GM12878 (cell line): ENCODE measurements at regions not wholly inside any gene's neighbourhood (a gene's known extent, or its start where the extent isn't known, plus 50 kb on each side); places are given as distances from the start of the nearest gene placed in this dataset.

ENCODE experiments used
- ATAC-seq: fragments of 200-7000 bp; cut with Tn5 transposase; 3 replicates; pipeline ENCODE4 v1.9.1; 2020; ENCODE audit warnings: mild to moderate bottlenecking, moderate library complexity
- BruUV-seq: library from RNA; stranded (reverse); fragments of 400-500 nt; replicated peaks from 2 replicates; lab custom pipeline; 2021; lab: Mats Ljungman, UMichigan
- CTCF ChIA-PET: fragments of 300-600 bp; sonication (Branson Sonifier 250); formaldehyde crosslinking; extraction: SDS; loops from one replicate; lab custom pipeline; 2021; ENCODE audit warnings: inconsistent platforms; lab: Yijun Ruan, JAX
- POLR2A ChIA-PET: fragments of 350-600 bp; formaldehyde crosslinking; extraction: SDS; loops from one replicate; lab custom pipeline; 2021; ENCODE audit warnings: inconsistent platforms; lab: Charles Lee
- RAD21 ChIA-PET: fragments of 300-600 bp; sonication (Branson Sonifier 250); formaldehyde crosslinking; loops from one replicate; lab custom pipeline; 2023; ENCODE audit warnings: antibody characterized with exemption; ENCODE audit not compliant: unreplicated experiment; lab: Charles Lee
- SMC1A ChIA-PET: fragments of 300-600 bp; sonication (Branson Sonifier 250); formaldehyde crosslinking; loops from one replicate; lab custom pipeline; 2023; ENCODE audit not compliant: unreplicated experiment, uncharacterized antibody; lab: Charles Lee
- DNase-seq: peaks from one replicate; pipeline ENCODE4 v3.0.0-alpha.2; 2011; ENCODE audit warnings: low read depth, low spot score
- FAIRE-seq: peaks from 3 replicates; lab custom pipeline; 2011; peaks lifted over from hg19 to GRCh38; lab: Jason Lieb, UNC
- H2AFZ ChIP-seq: 2 replicates; pipeline ENCODE4 v1.6.0; 2011; ENCODE audit warnings: low read depth, low read length, control low read depth; ENCODE audit not compliant: control insufficient read depth
- H3K27ac ChIP-seq: 2 replicates; pipeline ENCODE4 v1.5.1; 2011; ENCODE audit warnings: control low read depth; ENCODE audit not compliant: control insufficient read depth, insufficient read depth
- H3K27me3 ChIP-seq, 2 experiments: replicated peaks in 1 of 2; 2 replicates each; pipeline versions ENCODE4 v1.6.0 to v1.6.1; 2011; ENCODE audit warnings: low read length in 1 of 2; ENCODE audit not compliant: control insufficient read depth in 2 of 2, insufficient read depth in 2 of 2
- H3K36me3 ChIP-seq, 2 experiments: 2 replicates each; pipeline ENCODE4 v1.5.1; 2011; ENCODE audit warnings: low read length in 1 of 2; ENCODE audit not compliant: control insufficient read depth in 2 of 2, insufficient read depth in 2 of 2
- H3K4me1 ChIP-seq: 2 replicates; pipeline ENCODE4 v1.6.1; 2011; ENCODE audit warnings: mild to moderate bottlenecking, low read length, moderate library complexity, mixed read lengths; ENCODE audit not compliant: control insufficient read depth, insufficient read depth
- H3K4me2 ChIP-seq: 2 replicates; pipeline ENCODE4 v1.6.0; 2011; ENCODE audit warnings: control low read depth; ENCODE audit not compliant: control insufficient read depth, insufficient read depth
- H3K4me3 ChIP-seq: fragments of 200-600 bp; sonication (generic); 2 replicates; pipeline ENCODE4 v1.5.1; 2016
- H3K79me2 ChIP-seq: 2 replicates; pipeline ENCODE4 v1.6.0; 2011; ENCODE audit warnings: low read length; ENCODE audit not compliant: control insufficient read depth, insufficient read depth
- H3K9ac ChIP-seq: 2 replicates; pipeline ENCODE4 v1.8.0; 2011; ENCODE audit warnings: low read length, control low read depth, mixed read lengths; ENCODE audit not compliant: control insufficient read depth, insufficient read depth
- H3K9me3 ChIP-seq: replicated peaks from 3 replicates; pipeline ENCODE4 v1.5.1; 2011; ENCODE audit warnings: mild to moderate bottlenecking, low read length; ENCODE audit not compliant: control insufficient read depth, insufficient read depth
- H4K20me1 ChIP-seq: 2 replicates; pipeline ENCODE4 v1.6.0; 2011; ENCODE audit not compliant: control insufficient read depth, insufficient read depth
- BCL11A ChIP-seq: IDR thresholded peaks from 2 replicates; pipeline ENCODE4 v1.6.1; 2011; ENCODE audit warnings: low read depth, low read length
- CBX5 ChIP-seq: sonication (generic); IDR thresholded peaks from 2 replicates; pipeline ENCODE4 v1.6.1; 2016; ENCODE audit warnings: low read depth, moderate library complexity, mild to moderate bottlenecking, inconsistent platforms
- CHD4 ChIP-seq: fragments of 200-600 bp; sonication (generic); IDR thresholded peaks from 2 replicates; pipeline ENCODE4 v1.6.1; 2016; ENCODE audit warnings: mild to moderate bottlenecking
- FOXK2 ChIP-seq: fragments of 450-650 bp; IDR thresholded peaks from 2 replicates; pipeline ENCODE4 v1.6.1; 2017; ENCODE audit warnings: mild to moderate bottlenecking, moderate library complexity
- GABPA ChIP-seq: IDR thresholded peaks from 2 replicates; pipeline ENCODE4 v1.6.1; 2014; ENCODE audit warnings: antibody characterized with exemption, low read depth, mild to moderate bottlenecking, inconsistent platforms
- GATAD2B ChIP-seq: fragments of 450-650 bp; conservative IDR thresholded peaks from 2 replicates; pipeline ENCODE4 v1.6.1; 2017; ENCODE audit warnings: low read depth, mild to moderate bottlenecking, moderate library complexity
- NFYA ChIP-seq: IDR thresholded peaks from 2 replicates; pipeline ENCODE4 v1.6.1; 2011; ENCODE audit warnings: low read depth, mild to moderate bottlenecking, low read length, improper control_type of control experiment, borderline replicate concordance
- SIX5 ChIP-seq: IDR thresholded peaks from 2 replicates; pipeline ENCODE4 v1.6.1; 2011; ENCODE audit warnings: mild to moderate bottlenecking, low read depth, low read length, moderate library complexity; ENCODE audit not compliant: severe bottlenecking
- SREBF1 ChIP-seq: IDR thresholded peaks from 2 replicates; pipeline ENCODE4 v1.6.1; 2012; ENCODE audit warnings: mild to moderate bottlenecking, low read length
- STAT3 ChIP-seq: IDR thresholded peaks from 2 replicates; pipeline ENCODE4 v1.6.1; 2011; ENCODE audit warnings: low read depth, low read length, improper control_type of control experiment
- ZNF622 ChIP-seq: fragments of 450-650 bp; IDR thresholded peaks from 2 replicates; pipeline ENCODE4 v1.6.1; 2017; ENCODE audit warnings: mild to moderate bottlenecking, inconsistent platforms
- WGBS: methylation state at CpG from one replicate; pipeline ENCODE4 v1.1.6; 2016; ENCODE audit warnings: low lambda C conversion rate; ENCODE audit not compliant: insufficient replicate concordance, insufficient coverage; ENCODE audit errors: missing lambda C conversion rate; 5-methylcytosine and 5-hydroxymethylcytosine counted together
- in situ Hi-C: fragments of 300-500 bp; cut with MboI; formaldehyde crosslinking; loops from 9 replicates; pipeline ENCODE4 v1.14.3; 2018; ENCODE audit warnings: mixed read lengths
- intact Hi-C: fragments of 100-400 bp; cut with micrococcal nuclease; formaldehyde crosslinking; loops from one replicate; pipeline ENCODE4 v1.14.2; 2022; ENCODE audit not compliant: unreplicated experiment
- TF ChIP-seq, protein P1 (sequence below): fragments of 450-650 bp; IDR thresholded peaks from 2 replicates; pipeline ENCODE4 v1.6.1; 2017; ENCODE audit warnings: mild to moderate bottlenecking, moderate library complexity
- TF ChIP-seq, protein P2 (sequence below): fragments of 450-650 bp; IDR thresholded peaks from 2 replicates; pipeline ENCODE4 v1.6.1; 2014; ENCODE audit warnings: mild to moderate bottlenecking
- TF ChIP-seq, protein P3 (sequence below): IDR thresholded peaks from 2 replicates; pipeline ENCODE4 v1.6.1; 2012; ENCODE audit warnings: improper control_type of control experiment, low read depth, low read length; ENCODE audit not compliant: insufficient replicate concordance

DNA sequence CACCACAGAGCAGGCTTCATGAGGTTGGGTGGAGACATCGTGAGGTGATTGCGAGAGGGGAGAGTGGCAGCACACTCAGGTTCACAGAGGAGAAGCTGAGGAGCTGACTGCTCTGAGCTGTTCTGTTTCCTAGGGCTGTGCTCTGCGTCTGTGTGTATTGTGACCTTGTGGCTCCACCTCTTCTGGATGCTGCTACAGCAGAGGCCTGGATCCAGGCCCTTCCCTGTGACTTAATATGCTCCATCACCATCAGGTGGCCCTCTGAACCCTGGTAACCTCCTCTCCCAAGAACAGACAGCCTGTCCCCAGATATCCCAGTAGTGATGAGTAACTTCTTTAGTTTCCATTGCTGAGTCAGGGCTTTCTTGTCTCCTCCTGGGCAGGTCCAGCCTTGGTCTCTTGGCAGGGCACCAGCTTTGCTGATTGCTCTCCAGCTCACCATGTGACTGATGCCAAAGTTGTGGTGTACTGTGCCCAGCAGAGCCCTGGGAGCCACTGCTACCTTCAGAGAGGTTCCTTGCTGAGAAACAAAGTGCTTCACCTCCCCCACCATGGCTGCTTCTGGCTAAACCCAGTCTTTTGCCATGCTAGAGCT is 212.8 kb upstream of the CHD1 start (continued):
- TF ChIP-seq STAT3, result no peak
- TF ChIP-seq, protein P1, sequence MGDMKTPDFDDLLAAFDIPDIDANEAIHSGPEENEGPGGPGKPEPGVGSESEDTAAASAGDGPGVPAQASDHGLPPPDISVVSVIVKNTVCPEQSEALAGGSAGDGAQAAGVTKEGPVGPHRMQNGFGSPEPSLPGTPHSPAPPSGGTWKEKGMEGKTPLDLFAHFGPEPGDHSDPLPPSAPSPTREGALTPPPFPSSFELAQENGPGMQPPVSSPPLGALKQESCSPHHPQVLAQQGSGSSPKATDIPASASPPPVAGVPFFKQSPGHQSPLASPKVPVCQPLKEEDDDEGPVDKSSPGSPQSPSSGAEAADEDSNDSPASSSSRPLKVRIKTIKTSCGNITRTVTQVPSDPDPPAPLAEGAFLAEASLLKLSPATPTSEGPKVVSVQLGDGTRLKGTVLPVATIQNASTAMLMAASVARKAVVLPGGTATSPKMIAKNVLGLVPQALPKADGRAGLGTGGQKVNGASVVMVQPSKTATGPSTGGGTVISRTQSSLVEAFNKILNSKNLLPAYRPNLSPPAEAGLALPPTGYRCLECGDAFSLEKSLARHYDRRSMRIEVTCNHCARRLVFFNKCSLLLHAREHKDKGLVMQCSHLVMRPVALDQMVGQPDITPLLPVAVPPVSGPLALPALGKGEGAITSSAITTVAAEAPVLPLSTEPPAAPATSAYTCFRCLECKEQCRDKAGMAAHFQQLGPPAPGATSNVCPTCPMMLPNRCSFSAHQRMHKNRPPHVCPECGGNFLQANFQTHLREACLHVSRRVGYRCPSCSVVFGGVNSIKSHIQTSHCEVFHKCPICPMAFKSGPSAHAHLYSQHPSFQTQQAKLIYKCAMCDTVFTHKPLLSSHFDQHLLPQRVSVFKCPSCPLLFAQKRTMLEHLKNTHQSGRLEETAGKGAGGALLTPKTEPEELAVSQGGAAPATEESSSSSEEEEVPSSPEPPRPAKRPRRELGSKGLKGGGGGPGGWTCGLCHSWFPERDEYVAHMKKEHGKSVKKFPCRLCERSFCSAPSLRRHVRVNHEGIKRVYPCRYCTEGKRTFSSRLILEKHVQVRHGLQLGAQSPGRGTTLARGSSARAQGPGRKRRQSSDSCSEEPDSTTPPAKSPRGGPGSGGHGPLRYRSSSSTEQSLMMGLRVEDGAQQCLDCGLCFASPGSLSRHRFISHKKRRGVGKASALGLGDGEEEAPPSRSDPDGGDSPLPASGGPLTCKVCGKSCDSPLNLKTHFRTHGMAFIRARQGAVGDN, result no peak

DNA sequence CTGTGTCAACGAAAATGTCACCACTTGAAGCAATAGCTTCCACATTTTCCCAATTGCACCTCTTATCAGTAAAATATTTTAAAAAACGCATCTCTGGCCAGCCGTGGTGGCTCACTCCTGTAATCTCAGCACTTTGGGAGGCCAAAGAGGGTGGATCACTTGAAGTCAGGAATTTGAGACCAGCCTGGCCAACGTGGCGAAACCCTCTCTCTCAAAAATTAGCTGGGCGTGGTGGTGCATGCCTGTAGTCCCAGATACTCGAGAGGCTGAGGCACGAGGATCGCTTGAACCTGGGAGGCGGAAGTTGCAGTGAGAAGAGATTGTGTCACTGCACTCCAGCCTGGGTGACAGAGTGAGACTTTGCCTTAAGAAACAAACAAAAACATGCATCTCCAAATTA is 210.1 kb upstream of the CHD1 start:
- FAIRE-seq (no peak), DNase-seq (no peak), ATAC-seq (no peak)
- Histone ChIP-seq H3K4me3 (no peak overlapping the region), H3K27ac (no peak overlapping the region), H3K4me2 (no peak overlapping the region), H3K27me3 (no peaks in the 10 kb centered on the region), H3K36me3 (no peaks in the 10 kb centered on the region), H3K9me3 (no peaks in the 10 kb centered on the region), H3K79me2 (no peaks in the 10 kb centered on the region), H3K4me1 (no peaks in the 10 kb centered on the region), H3K9ac (no peak overlapping the region), H4K20me1 (no peaks in the 10 kb centered on the region), H2AFZ (no peak overlapping the region)
- POLR2A ChIA-PET, result no interaction called here
- SMC1A ChIA-PET, result no interaction called here
- CTCF ChIA-PET, result no interaction called here
- RAD21 ChIA-PET, result no interaction called here
- 24% methylated on average over 10 of the region's 10 CpGs for WGBS
- intact Hi-C loops, result no loop called here
- in situ Hi-C loops, result no loop called here
- no TSS peak for BruUV-seq
- no peak for TF ChIP-seq GATAD2B
- no peak for TF ChIP-seq GABPA
- no peak for TF ChIP-seq BCL11A
- TF ChIP-seq, protein P2, sequence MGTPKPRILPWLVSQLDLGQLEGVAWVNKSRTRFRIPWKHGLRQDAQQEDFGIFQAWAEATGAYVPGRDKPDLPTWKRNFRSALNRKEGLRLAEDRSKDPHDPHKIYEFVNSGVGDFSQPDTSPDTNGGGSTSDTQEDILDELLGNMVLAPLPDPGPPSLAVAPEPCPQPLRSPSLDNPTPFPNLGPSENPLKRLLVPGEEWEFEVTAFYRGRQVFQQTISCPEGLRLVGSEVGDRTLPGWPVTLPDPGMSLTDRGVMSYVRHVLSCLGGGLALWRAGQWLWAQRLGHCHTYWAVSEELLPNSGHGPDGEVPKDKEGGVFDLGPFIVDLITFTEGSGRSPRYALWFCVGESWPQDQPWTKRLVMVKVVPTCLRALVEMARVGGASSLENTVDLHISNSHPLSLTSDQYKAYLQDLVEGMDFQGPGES, result no peak
- TF ChIP-seq CHD4, result no peak
- TF ChIP-seq, protein P3, sequence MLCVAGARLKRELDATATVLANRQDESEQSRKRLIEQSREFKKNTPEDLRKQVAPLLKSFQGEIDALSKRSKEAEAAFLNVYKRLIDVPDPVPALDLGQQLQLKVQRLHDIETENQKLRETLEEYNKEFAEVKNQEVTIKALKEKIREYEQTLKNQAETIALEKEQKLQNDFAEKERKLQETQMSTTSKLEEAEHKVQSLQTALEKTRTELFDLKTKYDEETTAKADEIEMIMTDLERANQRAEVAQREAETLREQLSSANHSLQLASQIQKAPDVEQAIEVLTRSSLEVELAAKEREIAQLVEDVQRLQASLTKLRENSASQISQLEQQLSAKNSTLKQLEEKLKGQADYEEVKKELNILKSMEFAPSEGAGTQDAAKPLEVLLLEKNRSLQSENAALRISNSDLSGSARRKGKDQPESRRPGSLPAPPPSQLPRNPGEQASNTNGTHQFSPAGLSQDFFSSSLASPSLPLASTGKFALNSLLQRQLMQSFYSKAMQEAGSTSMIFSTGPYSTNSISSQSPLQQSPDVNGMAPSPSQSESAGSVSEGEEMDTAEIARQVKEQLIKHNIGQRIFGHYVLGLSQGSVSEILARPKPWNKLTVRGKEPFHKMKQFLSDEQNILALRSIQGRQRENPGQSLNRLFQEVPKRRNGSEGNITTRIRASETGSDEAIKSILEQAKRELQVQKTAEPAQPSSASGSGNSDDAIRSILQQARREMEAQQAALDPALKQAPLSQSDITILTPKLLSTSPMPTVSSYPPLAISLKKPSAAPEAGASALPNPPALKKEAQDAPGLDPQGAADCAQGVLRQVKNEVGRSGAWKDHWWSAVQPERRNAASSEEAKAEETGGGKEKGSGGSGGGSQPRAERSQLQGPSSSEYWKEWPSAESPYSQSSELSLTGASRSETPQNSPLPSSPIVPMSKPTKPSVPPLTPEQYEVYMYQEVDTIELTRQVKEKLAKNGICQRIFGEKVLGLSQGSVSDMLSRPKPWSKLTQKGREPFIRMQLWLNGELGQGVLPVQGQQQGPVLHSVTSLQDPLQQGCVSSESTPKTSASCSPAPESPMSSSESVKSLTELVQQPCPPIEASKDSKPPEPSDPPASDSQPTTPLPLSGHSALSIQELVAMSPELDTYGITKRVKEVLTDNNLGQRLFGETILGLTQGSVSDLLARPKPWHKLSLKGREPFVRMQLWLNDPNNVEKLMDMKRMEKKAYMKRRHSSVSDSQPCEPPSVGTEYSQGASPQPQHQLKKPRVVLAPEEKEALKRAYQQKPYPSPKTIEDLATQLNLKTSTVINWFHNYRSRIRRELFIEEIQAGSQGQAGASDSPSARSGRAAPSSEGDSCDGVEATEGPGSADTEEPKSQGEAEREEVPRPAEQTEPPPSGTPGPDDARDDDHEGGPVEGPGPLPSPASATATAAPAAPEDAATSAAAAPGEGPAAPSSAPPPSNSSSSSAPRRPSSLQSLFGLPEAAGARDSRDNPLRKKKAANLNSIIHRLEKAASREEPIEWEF, result no peak
- TF ChIP-seq NFYA, result no peak
- no peak for TF ChIP-seq SIX5
- TF ChIP-seq SREBF1, result no peak
- no peak for TF ChIP-seq FOXK2
- no peak for TF ChIP-seq CBX5
- TF ChIP-seq ZNF622, result no peak
